ENCODE measurements at regions not wholly inside any gene's neighbourhood (a gene's known extent, or its start where the extent isn't known, plus 50 kb on each side); places are given as distances from the start of the nearest gene placed in this dataset.

DNA sequence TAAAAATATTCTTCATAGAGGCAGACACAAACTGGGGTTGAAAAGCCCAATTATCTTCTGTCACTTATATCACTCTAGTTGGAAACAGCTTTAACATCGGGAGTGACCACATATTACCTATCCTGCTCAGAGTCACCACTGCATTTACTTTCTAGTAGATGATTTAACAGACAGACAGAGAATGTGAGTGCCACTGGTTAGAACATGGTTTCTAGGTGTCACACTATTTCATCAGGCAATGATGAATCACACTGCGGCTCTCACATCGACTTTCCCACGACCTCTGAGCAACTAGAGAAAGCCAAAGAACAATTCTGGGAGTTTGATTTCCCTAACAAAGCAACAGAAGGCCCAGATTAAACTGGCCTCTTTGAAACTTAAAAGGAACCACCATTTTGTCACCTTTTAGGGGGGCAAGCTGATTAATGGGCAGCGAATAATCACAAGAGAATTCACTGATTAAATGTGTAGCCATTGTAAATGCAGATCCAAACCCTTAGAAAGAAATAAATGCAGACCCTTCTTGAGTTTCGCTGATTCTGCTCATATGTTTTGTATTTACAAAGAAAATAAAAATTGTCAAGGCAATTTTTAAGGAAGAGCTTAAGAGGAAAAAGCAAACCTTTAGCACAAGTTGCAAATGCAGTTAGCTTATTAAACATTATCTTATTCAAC lies 112.6 kb upstream of the KBTBD8 start (continued):
- TF ChIP-seq, protein P1, sequence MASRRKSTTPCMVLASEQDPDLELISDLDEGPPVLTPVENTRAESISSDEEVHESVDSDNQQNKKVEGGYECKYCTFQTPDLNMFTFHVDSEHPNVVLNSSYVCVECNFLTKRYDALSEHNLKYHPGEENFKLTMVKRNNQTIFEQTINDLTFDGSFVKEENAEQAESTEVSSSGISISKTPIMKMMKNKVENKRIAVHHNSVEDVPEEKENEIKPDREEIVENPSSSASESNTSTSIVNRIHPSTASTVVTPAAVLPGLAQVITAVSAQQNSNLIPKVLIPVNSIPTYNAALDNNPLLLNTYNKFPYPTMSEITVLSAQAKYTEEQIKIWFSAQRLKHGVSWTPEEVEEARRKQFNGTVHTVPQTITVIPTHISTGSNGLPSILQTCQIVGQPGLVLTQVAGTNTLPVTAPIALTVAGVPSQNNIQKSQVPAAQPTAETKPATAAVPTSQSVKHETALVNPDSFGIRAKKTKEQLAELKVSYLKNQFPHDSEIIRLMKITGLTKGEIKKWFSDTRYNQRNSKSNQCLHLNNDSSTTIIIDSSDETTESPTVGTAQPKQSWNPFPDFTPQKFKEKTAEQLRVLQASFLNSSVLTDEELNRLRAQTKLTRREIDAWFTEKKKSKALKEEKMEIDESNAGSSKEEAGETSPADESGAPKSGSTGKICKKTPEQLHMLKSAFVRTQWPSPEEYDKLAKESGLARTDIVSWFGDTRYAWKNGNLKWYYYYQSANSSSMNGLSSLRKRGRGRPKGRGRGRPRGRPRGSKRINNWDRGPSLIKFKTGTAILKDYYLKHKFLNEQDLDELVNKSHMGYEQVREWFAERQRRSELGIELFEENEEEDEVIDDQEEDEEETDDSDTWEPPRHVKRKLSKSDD (conservative IDR thresholded peaks at IDR 0.05; ENCODE audit: low read length) = no peak
- TF ChIP-seq, protein P2, sequence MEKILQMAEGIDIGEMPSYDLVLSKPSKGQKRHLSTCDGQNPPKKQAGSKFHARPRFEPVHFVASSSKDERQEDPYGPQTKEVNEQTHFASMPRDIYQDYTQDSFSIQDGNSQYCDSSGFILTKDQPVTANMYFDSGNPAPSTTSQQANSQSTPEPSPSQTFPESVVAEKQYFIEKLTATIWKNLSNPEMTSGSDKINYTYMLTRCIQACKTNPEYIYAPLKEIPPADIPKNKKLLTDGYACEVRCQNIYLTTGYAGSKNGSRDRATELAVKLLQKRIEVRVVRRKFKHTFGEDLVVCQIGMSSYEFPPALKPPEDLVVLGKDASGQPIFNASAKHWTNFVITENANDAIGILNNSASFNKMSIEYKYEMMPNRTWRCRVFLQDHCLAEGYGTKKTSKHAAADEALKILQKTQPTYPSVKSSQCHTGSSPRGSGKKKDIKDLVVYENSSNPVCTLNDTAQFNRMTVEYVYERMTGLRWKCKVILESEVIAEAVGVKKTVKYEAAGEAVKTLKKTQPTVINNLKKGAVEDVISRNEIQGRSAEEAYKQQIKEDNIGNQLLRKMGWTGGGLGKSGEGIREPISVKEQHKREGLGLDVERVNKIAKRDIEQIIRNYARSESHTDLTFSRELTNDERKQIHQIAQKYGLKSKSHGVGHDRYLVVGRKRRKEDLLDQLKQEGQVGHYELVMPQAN (IDR thresholded peaks at IDR 0.05; ENCODE audit: borderline replicate concordance) = no peak
- no peak for TF ChIP-seq NEUROD1 (IDR thresholded peaks at IDR 0.05; ENCODE audit: borderline replicate concordance, low read depth, low read length, partially characterized antibody)
- TF ChIP-seq, protein P3, sequence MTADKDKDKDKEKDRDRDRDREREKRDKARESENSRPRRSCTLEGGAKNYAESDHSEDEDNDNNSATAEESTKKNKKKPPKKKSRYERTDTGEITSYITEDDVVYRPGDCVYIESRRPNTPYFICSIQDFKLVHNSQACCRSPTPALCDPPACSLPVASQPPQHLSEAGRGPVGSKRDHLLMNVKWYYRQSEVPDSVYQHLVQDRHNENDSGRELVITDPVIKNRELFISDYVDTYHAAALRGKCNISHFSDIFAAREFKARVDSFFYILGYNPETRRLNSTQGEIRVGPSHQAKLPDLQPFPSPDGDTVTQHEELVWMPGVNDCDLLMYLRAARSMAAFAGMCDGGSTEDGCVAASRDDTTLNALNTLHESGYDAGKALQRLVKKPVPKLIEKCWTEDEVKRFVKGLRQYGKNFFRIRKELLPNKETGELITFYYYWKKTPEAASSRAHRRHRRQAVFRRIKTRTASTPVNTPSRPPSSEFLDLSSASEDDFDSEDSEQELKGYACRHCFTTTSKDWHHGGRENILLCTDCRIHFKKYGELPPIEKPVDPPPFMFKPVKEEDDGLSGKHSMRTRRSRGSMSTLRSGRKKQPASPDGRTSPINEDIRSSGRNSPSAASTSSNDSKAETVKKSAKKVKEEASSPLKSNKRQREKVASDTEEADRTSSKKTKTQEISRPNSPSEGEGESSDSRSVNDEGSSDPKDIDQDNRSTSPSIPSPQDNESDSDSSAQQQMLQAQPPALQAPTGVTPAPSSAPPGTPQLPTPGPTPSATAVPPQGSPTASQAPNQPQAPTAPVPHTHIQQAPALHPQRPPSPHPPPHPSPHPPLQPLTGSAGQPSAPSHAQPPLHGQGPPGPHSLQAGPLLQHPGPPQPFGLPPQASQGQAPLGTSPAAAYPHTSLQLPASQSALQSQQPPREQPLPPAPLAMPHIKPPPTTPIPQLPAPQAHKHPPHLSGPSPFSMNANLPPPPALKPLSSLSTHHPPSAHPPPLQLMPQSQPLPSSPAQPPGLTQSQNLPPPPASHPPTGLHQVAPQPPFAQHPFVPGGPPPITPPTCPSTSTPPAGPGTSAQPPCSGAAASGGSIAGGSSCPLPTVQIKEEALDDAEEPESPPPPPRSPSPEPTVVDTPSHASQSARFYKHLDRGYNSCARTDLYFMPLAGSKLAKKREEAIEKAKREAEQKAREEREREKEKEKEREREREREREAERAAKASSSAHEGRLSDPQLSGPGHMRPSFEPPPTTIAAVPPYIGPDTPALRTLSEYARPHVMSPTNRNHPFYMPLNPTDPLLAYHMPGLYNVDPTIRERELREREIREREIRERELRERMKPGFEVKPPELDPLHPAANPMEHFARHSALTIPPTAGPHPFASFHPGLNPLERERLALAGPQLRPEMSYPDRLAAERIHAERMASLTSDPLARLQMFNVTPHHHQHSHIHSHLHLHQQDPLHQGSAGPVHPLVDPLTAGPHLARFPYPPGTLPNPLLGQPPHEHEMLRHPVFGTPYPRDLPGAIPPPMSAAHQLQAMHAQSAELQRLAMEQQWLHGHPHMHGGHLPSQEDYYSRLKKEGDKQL (CRISPR knock-in tag; IDR thresholded peaks at IDR 0.05; ENCODE audit: borderline replicate concordance) = no peak
- no peak for TF ChIP-seq ZNF232 (CRISPR knock-in tag; IDR thresholded peaks at IDR 0.05)
- no peak for TF ChIP-seq PHF20 (IDR thresholded peaks at IDR 0.05; ENCODE audit: partially characterized antibody)
- TF ChIP-seq TRIM24 (IDR thresholded peaks at IDR 0.05) = peak; percentile 66 to 82; a peak in 2 of 4 replicates
- peak; percentile 75 for TF ChIP-seq JUND (IDR thresholded peaks at IDR 0.05; ENCODE audit: borderline replicate concordance, low read depth, low read length)
- TF ChIP-seq JUND (tag; IDR thresholded peaks at IDR 0.05; ENCODE audit: borderline replicate concordance, low read depth, low read length) = peak; percentile 48; the same call in 1 of the 3 replicates
- TF ChIP-seq, protein P4, sequence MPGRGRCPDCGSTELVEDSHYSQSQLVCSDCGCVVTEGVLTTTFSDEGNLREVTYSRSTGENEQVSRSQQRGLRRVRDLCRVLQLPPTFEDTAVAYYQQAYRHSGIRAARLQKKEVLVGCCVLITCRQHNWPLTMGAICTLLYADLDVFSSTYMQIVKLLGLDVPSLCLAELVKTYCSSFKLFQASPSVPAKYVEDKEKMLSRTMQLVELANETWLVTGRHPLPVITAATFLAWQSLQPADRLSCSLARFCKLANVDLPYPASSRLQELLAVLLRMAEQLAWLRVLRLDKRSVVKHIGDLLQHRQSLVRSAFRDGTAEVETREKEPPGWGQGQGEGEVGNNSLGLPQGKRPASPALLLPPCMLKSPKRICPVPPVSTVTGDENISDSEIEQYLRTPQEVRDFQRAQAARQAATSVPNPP (IDR thresholded peaks at IDR 0.05; ENCODE audit: borderline replicate concordance, insufficient read depth, insufficient read length) = no peak
- no peak for TF ChIP-seq ZZZ3 (IDR thresholded peaks at IDR 0.05)
- no peak for TF ChIP-seq FOXJ2 (tag; IDR thresholded peaks at IDR 0.05)
- peak; percentile 49 for TF ChIP-seq ZNF589 (CRISPR knock-in tag; IDR thresholded peaks at IDR 0.05; ENCODE audit: low read depth)
- TF ChIP-seq ZNF764 (CRISPR knock-in tag; IDR thresholded peaks at IDR 0.05; ENCODE audit: low read depth) = no peak
- TF ChIP-seq OTX1 (CRISPR knock-in tag; IDR thresholded peaks at IDR 0.05) = no peak
- TF ChIP-seq HLTF (IDR thresholded peaks at IDR 0.05) = no peak
- TF ChIP-seq NR2C2 (CRISPR knock-in tag; IDR thresholded peaks at IDR 0.05) = no peak
- TF ChIP-seq NR2C2 (tag; IDR thresholded peaks at IDR 0.05) = peak; percentile 66; the same call in 1 of the 2 replicates
